ENCODE measurements at regions not wholly inside any gene's neighbourhood (a gene's known extent, or its start where the extent isn't known, plus 50 kb on each side); places are given as distances from the start of the nearest gene placed in this dataset.

- H4K5ac ChIP-seq (ENCODE audit: insufficient read length, low read depth, low read length), result no peak overlapping the region
- no peak overlapping the region for H3K27ac ChIP-seq (ENCODE audit: insufficient read length, low read depth, low read length)
- H4K8ac ChIP-seq (replicated peaks; ENCODE audit: insufficient read length, low read depth, low read length), result no peak overlapping the region
- H3K27me3 ChIP-seq (ENCODE audit: insufficient read depth, low read length), result no peaks in the 10 kb centered on the region
- H3K27me3 Mint-ChIP-seq (ENCODE audit: low read depth), result no peaks in the 10 kb centered on the region
- H4K20me1 ChIP-seq (ENCODE audit: control insufficient read depth, insufficient read depth, insufficient read length), result no peaks in the 10 kb centered on the region
- H3K79me2 ChIP-seq (ENCODE audit: insufficient read depth, low read length), result no peaks in the 10 kb centered on the region
- H3K9ac ChIP-seq (ENCODE audit: extremely low read depth, insufficient read length, low read length), result no peak overlapping the region
- no peak overlapping the region for H2AFZ ChIP-seq (ENCODE audit: low read length)
- peaks cover 4 to 7% of the 10 kb centered on the region in 2 experiments; a peak in 4 of 5 replicates for H3K9me3 Mint-ChIP-seq
- peaks cover 3 to 5% of the 10 kb centered on the region in 2 experiments; a peak in 2 of 4 replicates for H3K4me1 Mint-ChIP-seq
- no peak overlapping the region for H3K23ac ChIP-seq (ENCODE audit: insufficient read length, low read depth, low read length)
- no peak overlapping the region for H3K27ac Mint-ChIP-seq
- no peak overlapping the region for H3K56ac ChIP-seq (ENCODE audit: insufficient read length, low read depth, low read length)
- no peaks in the 10 kb centered on the region for H3K9me3 ChIP-seq (ENCODE audit: control insufficient read depth, low read depth, low read length)
- H4K91ac ChIP-seq (ENCODE audit: insufficient read length, low read depth, low read length), result no peak overlapping the region
- no peak overlapping the region for H2AK5ac ChIP-seq (ENCODE audit: insufficient read length, low read length)
- no peak overlapping the region for H3K4me2 ChIP-seq (ENCODE audit: insufficient read depth, insufficient read length, low read length)
- H3K4me3 Mint-ChIP-seq, result no peak overlapping the region
- no peak overlapping the region for H3K18ac ChIP-seq (ENCODE audit: insufficient read length, low read depth, low read length)
- no peaks in the 10 kb centered on the region for H3K79me1 ChIP-seq (ENCODE audit: insufficient read depth, low read depth, low read length, poor library complexity, severe bottlenecking)
- H2BK15ac ChIP-seq (ENCODE audit: low read depth, low read length), result no peak overlapping the region
- no peak overlapping the region for H3T11ph ChIP-seq (ENCODE audit: low read length)
- H2BK5ac ChIP-seq (ENCODE audit: insufficient read length, low read length), result no peak overlapping the region
- TF ChIP-seq CTCF (conservative IDR thresholded peaks at IDR 0.05), result no peak
- H3K4me1 ChIP-seq (ENCODE audit: insufficient read depth, low read length), result no peaks in the 10 kb centered on the region
- no peak for DNase-seq
- H3K36me3 Mint-ChIP-seq (ENCODE audit: insufficient read depth in 1 of 3, low read depth in 3 of 3), result peaks cover 0 to 3% (median 0%) of the 10 kb centered on the region in 3 experiments; a peak in 3 of 7 replicates
- no peak overlapping the region for H2BK20ac ChIP-seq (ENCODE audit: low read depth, low read length, poor library complexity, severe bottlenecking)
- H3K4ac ChIP-seq (ENCODE audit: low read depth, low read length), result no peak overlapping the region
- no peak overlapping the region for H3K14ac ChIP-seq (ENCODE audit: insufficient read depth, low read length)
- H3K23me2 ChIP-seq (ENCODE audit: insufficient read length, low read depth, low read length, poor library complexity, severe bottlenecking), result no peaks in the 10 kb centered on the region
- H2BK120ac ChIP-seq (ENCODE audit: low read depth, low read length, poor library complexity, severe bottlenecking), result no peak overlapping the region
- no CpG with 5 or more reads among the region's 3 CpGs for WGBS (ENCODE audit: extremely low coverage, insufficient read length, low lambda C conversion rate)
- no peak overlapping the region for H2BK12ac ChIP-seq (ENCODE audit: insufficient read length, low read depth, low read length)
These were observed 195.9 kb upstream of the FBXO33 start for GRCh38 chr14:39628087-39628486.
